ENCODE measurements at regions not wholly inside any gene's neighbourhood (a gene's known extent, or its start where the extent isn't known, plus 50 kb on each side); places are given as distances from the start of the nearest gene placed in this dataset.

DNA sequence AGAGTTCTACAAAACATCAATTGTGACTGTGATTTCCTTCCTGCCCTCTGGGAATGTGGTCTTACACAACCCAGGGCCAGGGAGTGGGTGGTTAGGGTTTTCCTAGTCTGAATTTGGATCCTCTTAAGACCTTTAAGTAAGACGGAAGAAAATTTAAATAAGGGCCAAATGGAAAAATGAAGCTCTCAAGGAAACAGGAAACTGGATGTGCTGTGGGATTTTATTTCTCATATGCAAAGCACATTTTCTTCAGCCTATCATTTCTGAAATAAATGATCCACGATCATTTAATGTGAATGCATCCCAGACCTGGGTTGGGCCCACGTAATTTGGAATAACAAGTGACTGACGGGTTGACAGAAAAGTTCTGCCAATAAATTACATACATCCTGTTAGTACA lies 243.6 kb downstream of the CLIC5 start:
- TF ChIP-seq, protein P1, sequence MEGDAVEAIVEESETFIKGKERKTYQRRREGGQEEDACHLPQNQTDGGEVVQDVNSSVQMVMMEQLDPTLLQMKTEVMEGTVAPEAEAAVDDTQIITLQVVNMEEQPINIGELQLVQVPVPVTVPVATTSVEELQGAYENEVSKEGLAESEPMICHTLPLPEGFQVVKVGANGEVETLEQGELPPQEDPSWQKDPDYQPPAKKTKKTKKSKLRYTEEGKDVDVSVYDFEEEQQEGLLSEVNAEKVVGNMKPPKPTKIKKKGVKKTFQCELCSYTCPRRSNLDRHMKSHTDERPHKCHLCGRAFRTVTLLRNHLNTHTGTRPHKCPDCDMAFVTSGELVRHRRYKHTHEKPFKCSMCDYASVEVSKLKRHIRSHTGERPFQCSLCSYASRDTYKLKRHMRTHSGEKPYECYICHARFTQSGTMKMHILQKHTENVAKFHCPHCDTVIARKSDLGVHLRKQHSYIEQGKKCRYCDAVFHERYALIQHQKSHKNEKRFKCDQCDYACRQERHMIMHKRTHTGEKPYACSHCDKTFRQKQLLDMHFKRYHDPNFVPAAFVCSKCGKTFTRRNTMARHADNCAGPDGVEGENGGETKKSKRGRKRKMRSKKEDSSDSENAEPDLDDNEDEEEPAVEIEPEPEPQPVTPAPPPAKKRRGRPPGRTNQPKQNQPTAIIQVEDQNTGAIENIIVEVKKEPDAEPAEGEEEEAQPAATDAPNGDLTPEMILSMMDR (IDR thresholded peaks at IDR 0.05): no peak
- no peak for TF ChIP-seq POLR2A (IDR thresholded peaks at IDR 0.05)

All from lower leg skin (tissue), 3 donors.